Brain pericyte (primary cell): ENCODE measurements at regions not wholly inside any gene's neighbourhood (a gene's known extent, or its start where the extent isn't known, plus 50 kb on each side); places are given as distances from the start of the nearest gene placed in this dataset.

Experiments used
- DNase-seq: peaks from one replicate; pipeline ENCODE4 v3.0.0-alpha.2; 2012; ENCODE audit warnings: low read depth, low spot score

DNA sequence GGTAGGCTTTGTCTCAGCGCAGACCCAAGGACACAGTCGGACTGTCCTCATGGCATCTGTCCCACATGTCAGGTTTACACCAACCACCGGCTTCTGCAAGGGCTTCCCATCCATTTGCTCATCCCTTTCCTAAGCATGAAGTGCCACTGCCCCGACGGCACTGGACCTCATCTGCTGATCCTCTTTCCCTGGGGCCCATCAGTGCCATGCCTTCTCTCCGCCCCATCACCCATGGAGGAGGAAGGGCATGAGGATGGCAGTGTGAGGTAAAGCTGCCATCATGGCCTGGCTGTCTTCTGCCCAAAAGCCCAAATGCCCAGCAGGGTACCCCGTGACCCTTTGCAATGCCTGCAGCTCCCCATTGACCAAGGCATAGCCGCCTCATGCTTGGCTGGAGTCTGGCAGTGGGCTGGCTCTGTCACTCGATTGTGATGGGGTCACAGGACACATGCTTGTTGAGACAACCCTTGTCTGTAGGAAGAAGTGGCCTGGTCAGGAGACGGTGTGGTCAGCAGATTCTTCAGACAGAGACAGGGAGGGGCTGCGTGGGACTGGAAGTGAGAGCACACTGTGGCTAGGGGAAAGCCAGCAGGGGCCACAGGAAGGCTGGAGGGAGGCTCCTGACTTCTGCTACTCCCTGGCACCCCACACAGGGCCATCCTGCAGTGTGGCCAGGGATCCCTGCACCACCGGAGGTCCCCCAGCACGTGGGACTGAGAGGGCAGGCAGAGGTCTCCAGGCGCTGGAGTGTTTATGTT is 493.7 kb upstream of the HS6ST1 start:
- DNase-seq = no peak

DNA sequence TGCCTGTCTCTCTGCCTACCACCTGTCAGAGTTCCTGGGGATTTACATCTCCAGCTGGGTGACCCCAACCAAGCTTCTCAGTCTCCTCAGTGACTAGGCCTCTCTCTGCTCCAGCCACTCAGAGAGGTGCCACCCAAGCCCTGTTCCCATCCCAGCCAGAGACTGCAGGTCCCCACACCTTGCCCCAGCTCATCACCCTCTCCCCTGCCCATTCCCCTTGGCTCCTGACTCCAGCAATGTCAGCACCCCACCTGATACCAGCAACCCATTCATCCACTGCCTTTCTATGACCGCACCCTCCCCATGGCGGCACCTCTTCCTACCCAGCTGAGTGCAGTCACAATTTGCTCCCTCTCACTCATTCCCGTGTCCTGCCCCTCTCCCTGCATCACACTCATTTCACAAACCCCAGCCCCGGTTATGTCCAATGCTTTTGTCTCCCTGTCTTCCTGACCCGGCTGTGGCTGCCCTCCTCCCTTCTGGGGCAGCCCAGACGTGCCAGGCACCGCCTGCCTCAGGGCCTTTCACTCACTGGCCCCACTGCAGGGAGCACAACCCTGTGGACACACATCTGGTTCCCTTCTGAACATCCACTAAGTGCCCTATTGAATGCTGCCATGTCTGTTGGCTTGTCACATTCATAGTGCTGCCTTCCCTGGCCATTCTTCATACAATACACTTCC is 494.8 kb upstream of the HS6ST1 start:
- no peak for DNase-seq

DNA sequence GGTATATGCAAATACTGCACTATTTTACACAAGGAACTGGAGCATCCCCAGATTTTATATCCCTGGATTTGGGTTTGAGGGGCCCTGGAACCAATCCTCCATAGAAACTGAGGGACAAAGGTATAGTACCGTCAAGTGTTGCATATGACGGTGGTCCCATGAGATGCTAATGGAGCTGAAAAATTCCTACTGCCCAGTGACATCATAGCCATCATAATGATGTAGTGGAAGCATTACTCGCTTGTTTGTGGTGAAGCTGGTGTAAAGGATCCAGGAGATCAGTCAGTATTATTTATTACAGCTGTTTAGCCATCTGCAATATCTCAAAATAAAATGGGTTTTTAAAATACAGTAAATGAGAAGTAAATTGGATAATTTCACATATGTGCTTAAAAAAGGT is 496.6 kb upstream of the HS6ST1 start:
- DNase-seq = no peak

DNA sequence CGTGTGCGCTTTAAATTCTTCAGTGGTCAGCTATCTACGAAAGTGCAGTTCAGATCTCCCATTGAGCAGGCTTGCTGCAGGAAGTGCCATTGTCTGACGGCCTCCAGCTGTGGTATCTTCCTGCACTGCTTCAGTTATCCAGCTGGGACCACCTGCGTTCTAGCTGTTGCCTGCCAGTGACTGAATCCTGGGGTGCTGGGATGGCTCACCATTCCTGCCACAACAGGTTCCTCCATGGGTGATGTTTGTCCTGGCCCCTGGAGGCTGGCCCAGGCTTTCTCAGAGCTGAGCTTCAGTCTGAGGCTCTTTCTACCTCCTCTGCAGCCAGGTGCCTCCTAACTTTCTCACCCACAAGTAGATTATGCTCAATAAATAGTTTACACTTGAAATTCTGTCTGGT is 498.5 kb upstream of the HS6ST1 start:
- DNase-seq = no peak

DNA sequence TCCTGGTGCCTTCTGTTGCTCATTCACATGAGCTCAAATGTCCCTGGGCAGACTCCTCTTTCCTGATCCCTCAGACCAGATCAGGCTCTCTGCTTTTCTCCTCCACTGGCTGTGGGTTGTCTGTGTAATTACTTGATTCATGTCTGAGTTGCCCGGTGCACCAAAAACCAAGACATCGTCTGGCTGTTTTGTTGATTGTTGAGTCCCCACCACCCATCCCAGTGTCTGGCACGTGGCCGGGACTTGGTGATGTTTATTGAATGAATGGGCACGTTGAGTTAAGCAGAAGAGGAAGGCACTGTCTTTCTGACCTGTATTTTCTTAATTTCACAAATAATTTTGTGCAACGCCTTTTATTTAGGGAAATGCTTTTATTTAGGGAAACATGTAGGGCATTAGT is 499.1 kb upstream of the HS6ST1 start:
- DNase-seq = no peak

DNA sequence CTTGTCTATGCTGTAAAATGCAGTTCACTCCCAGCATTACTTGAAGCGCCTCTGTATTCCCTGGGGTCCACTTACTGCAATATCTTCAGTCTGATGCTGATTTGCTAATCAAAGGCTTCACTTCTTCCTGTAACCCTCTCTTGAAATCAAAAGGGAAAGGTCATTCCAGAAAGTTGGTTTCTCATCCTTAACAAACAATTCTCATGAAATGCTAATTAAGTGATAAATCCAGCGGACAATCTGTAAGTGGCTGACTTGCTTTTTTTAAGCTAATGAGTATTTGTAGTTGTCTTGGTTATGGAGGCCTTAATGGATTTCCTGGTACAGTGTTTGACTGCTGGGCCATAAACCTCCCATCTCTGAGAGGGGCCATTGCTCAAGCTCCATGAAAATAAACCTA is 499.6 kb upstream of the HS6ST1 start:
- no peak for DNase-seq

DNA sequence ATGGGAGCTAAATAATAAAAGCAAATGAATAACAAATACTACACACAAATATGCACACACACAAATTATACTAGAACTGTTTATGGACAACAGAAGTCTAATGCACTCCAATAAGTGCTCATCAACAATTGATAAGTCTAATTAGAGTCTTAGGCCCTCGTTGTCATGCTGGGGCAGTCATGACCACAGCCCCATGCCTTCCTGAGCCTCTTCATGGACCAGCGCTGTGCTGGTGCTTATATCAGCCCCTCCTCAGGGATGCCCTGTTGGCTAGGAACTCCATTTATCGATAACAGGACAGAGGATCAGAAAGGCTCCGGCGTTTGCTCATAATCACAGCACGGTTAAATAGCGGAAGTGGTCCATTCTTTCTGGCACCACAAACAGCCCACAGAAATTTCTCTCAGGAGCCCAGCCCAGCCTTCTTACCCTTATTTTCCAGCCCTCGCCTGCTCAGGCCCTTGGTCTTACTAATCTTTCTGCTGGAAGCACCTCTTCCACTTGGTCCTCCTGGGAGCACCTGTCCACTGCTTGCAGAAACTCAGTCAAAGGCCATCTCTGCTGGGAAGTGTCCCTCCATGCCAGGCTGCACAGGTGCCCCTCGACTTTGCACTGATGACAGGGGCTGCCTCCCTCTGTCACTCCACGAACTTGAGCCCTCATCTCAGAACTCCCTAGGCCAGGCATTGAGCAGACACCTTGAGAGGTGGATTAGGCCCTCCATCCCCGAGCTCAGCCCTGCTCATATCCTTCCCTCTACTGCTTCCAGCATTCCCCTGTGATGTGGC is 500.2 kb upstream of the HS6ST1 start:
- no peak for DNase-seq

DNA sequence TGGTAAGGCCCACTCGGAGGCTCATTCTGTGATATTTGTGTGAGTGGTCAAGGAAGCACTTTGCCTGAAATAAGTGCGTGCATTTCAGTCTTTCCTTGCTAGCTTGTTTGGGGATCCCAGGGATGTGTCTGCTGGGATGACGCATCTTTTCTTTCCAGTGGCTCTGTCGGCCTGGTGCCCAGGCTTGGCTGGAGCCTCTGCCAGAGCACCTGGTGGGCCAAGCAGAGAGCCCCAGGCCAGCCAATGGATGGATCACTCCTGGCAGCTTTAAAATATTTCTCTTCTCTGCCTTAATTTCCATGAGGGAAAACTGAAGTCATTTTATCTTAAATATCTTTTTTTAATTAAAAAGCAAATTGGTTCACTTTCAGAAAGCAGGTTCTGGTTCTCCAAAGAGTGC is 501.8 kb upstream of the HS6ST1 start:
- no peak for DNase-seq

DNA sequence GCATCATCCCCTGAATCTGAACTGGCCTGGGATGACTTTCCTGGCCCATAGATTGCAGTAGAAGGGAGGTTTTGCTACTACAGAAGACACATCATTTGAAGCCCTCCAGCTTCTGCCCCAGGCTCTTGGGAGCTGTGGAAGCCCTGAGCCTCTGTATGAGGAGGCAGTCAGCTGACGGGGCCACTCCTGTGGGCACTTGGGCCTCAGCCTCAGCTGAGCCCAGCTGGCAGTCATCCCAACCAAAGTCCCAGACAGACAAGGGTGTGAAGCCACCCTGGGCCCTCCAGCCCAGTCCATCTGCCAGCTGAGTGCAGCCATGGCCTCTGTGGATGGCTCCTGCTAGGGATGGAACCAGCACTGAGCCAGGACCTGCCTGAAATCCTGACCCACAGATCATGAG is 502.3 kb upstream of the HS6ST1 start:
- DNase-seq = no peak

DNA sequence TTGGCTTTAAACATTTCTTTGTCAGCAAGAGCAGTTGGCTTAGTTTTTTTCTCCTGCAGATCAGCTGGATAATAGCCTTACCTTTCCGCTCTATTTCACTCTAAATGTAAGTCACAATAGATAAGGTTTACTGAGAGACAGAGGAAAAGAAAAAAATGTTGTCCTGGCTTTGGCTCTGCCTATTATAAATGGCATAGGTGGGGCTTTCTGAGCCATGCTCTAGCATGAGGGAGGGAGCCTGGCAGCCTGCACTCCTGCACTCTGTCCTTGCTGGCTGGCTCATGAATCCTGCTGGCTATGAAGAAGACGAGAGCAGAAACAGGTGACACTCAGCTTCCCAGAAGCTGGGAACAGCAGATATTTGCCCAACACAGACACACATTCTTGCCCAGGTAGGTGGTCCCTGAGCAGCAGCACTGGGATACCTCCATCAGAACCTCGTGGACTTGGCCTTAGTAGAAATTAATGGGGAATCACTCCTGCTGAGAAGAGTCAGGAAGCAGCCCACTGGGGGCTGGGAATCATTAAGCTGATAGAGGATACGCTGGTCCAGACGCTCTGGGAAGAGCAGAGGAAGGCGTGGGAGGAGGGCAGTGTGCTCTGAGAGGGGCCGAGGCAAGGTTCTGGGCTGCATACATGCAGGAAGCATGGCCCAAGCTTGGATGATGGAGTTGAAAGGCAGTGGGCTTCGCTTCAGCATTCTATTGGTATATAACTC is 514.4 kb upstream of the HS6ST1 start:
- DNase-seq = no peak

DNA sequence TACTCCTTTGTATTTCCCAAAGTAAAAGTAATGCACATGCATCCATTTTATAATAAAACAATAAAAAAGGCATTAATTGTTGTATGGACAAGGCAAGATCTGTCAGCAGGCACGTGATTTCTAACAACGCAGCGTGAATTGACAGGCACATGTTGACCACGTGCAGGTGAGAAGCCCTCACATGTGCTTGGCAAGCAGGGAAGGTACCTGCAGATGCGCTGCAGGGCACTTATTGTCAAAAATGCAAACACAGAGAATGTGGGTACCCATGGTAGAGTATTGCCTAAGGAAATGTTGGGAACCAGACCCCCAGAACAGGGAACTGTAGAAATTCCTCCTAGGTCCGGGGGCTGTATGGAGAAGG is 515.0 kb upstream of the HS6ST1 start:
- DNase-seq = no peak

DNA sequence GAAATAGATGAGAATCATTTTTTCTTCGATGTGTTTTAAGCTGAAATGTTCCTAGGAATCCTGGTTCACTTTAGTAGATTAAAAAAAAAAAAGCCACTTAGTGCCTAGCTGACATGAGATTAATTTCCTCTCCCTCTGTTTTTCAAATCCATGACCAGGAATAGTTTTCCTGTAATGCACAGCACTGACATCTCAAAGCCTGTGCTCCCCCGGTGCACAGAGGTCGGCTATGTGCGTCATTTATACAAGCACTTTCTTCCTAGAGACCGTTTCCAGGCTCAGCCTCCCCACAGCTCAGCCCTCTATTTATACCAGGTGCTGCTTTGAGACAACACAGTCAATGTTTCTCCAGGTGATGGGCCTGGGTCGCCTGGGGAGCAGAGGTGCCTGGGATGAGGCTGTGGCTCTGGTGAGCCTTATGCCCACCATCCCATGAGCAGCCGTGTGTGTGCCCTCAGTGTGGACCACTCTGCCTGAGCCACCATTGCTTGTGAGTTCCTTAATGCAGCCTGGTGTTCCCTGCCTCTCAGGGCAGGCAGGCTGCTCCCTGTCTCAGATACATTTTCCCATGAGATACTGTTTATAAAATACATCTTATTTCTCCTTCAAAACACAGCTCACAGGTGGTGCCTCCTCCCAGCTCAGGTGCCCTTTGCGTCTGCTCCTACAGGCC is 515.7 kb upstream of the HS6ST1 start:
- DNase-seq = no peak

DNA sequence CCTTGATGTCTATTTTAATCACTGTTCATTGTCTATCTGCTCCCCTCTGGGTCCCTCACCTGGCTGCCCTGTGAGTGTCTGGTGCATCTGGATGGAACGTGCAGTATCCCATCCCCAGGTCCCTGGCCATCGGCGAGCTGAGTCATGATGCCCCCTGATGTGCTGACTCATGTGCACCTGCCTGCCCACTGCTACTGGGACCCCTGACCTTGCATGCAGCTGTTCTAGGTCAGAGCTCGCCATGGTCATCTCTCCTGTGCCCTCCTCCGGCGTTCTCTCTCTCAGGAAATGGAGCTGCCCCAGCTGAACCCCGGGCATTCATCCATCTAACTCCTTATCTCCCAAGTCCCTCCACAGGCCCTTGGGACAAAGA is 516.2 kb upstream of the HS6ST1 start:
- no peak for DNase-seq

DNA sequence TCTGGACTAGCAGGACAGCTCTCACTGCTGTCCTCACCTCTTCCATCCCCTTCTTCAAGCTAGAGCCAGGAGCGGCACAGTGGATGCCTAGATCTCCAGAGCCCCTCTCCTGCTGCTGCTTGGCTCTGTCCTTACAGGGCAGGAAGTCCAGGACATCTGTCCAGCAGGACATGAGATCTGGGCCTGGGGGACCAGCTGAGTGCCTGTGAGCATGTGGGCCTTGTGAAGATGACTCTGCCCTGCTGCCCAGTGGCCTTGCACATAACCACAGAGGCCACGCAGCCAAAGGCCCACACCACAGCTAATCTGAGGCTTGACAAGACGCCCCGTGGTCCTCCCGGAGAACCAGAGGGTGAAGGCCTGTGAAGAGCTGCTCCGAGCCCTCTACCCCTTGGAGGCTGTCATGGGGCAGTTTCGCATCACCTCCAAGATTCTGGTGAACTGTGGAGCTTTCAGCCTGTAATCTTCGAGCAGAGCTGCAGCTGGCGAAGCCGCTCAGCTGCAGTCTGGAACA is 516.7 kb upstream of the HS6ST1 start:
- no peak for DNase-seq

DNA sequence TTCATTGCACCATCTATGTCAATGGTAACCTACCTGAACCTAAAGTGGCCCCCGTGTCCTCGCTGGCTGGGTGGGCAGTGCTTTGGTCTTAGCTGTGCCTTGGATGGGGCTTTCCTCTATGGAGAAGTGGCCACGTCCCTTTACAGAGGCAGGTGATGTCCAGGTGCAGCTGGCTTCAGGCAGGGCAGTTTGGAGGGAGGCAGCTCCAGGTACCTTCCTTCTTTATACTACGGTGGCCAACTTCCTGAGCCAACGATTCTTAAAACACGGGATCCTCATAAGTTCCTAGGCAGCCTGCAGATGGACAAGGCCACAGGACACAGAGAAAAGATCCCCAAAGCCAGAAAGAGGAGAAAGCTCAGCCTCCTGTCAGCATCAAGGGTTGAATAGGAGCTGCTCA is 517.3 kb upstream of the HS6ST1 start:
- no peak for DNase-seq

DNA sequence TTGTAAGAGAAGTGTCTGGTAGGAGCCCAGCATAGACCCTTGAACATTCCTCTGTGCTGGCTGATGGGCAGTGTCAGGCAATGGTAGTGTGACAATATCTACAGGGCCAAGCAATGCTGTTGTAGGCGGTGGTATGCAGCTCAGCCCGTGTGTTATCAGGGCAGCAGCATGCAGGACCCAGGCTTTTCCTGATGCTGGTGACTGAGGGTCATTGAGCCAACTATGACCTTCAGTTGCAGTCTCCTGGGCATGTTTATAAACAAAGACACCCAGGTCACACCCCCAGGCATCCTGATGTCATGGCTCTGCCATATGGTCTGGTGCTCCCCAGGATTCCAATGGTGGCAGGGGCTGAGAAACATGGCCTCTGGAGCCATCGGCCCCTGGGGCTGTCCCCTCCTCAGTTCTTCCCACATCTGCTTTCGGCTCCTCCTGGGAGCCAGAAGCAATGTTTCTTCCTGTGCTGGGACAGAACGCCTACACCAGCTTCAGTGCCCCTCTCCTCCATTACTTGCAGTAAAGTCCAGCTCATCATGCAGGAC is 518.0 kb upstream of the HS6ST1 start:
- no peak for DNase-seq

DNA sequence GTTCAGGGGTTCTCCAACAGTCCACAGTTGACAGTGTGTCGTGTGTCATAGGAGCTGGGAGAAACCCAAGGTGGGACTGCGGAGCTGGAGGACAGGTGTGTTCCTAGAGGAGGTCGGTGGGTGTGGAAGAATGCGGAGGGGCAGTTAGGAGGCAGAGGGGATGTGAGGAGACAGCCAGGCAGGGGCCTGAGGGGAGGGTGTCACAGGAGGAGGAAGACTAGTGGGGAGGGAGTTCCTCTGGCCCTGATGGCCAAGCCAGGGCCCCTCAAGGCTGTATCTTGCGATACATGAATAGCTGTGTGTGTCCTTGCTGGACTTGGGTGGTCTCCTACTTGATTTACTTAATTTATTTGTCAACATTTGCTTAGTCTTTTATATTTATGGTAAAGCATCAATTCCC is 519.6 kb upstream of the HS6ST1 start:
- DNase-seq = no peak

DNA sequence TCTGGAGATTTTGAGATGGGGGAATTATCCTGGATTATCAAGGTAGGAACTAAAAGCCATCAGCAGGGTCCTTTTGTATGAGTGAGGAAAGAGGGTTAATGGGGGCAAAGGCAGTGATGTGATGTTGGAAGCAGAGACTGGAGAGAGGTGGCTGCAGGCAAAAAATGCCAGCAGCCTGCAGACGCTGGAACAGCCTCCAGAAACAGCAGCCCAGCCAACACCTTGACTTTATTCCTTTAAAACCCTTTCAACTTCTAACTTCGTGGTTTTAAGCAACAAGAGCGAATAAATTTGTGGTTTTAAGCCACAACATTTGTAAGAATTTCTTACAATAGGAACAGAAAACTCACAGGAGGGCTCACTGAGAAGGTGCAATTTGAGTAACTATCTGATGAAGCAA is 523.1 kb upstream of the HS6ST1 start:
- no peak for DNase-seq

DNA sequence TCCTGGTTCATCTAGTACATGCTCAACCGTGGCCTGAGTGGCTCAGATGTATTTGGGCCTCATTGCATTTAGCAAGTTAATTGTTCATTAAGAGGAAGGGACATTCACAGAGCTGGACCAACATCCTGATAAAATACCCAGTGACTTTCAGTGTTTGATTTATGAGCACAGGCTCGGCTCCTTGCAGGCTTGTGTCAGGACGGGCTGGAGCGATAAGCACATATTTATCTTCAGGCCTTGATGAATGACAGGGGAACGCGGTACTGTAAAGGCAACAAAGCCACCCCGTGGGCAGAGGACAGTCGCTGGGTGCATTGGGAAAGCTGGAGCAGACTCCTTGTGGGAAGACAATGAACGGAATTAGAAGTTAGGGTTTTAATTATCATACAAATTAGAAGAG is 548.6 kb upstream of the HS6ST1 start:
- no peak for DNase-seq

DNA sequence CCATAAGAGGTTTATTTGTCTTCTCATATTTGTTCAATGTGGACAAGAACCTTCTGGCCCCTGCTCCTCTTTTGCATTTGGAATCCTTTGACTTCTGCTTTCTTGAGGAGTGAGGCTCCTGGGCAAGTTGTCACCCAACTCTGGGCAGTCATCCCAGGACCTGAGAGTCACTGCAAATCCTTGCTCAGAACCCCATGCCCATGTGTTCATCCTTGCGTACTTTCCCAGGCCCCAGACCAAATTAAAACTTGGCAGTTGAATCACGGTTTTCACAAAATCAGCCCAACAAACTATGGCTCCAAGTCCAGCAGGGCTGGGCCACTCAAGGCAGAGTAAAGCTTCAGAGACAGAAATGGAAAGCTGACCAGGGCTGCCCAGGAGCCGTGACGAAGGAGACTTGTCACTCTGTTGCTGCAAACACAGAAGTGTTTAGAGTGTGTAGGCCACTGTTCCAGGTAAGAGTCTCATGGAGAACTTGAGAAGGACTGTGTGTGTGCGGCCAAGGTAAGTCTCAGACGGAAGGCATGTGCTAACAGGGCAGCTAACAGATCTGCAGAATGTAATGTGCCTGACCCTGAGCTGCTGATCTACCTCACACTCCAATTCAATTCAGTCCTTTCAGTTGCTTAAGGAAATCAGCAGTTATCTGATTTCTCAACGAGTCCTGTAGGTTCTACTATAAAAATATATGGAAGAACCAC is 549.4 kb upstream of the HS6ST1 start:
- DNase-seq = no peak
